ENCODE measurements at regions not wholly inside any gene's neighbourhood (a gene's known extent, or its start where the extent isn't known, plus 50 kb on each side); places are given as distances from the start of the nearest gene placed in this dataset.

DNA sequence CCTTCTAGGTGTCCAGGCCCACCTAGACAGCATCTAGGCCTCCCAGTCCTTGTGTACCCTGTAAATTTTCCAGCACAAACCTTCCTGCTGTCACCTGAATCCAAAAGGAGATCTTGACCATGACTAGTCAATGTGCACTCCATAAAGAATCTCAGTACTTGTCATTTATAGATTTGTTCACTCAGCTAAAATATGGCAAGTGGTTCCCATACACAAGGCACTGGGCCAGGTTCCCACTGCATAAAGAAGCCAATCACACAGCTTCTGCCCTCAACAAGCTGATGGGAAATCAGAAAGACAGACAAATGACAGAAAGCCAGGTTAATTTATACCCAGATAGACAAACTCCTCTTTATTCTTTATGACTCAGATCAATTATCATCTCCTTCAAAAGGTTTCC lies 526.8 kb downstream of the CD83 start:
- TF ChIP-seq CTCF (IDR thresholded peaks at IDR 0.05; ENCODE audit: low read length), result no peak
- no peak for TF ChIP-seq EZH2 (optimal IDR thresholded peaks at IDR 0.05; ENCODE audit: low read depth, low read length)
- no peak for TF ChIP-seq EZH2phosphoT487 (IDR thresholded peaks at IDR 0.05; ENCODE audit: low read length)

Data from MM.1S (cell line).